GM21619 (cell line): ENCODE measurements at regions not wholly inside any gene's neighbourhood (a gene's known extent, or its start where the extent isn't known, plus 50 kb on each side); places are given as distances from the start of the nearest gene placed in this dataset.
A peak's percentile ranks its signal among the peaks of the same experiment; 100 is the strongest.

ENCODE experiments used
- ATAC-seq: cut with Tn5 transposase; IDR thresholded peaks from one replicate; pipeline ENCODE4 v1.9.1; 2021; ENCODE audit not compliant: unreplicated experiment

DNA sequence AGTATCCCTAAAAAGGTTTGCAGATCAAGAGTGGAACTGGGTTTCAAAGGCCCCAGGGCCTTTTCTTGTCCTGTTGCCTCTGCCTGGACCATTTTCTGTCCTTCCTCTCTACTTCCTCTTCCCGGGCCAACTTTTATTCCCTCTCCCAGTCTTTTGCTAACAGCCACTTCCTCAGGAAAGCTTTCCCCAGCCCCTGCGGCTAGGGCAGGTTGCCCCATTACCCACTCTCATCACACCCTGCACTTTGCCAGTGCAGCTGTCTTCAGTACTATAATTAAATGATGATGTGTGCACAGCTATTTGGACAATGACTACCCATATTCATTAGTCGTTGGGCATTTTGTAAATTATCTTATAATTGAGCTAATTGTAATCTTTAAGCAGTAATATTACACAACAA lies 150.5 kb upstream of the THBS1 start:
- ATAC-seq = no peak

DNA sequence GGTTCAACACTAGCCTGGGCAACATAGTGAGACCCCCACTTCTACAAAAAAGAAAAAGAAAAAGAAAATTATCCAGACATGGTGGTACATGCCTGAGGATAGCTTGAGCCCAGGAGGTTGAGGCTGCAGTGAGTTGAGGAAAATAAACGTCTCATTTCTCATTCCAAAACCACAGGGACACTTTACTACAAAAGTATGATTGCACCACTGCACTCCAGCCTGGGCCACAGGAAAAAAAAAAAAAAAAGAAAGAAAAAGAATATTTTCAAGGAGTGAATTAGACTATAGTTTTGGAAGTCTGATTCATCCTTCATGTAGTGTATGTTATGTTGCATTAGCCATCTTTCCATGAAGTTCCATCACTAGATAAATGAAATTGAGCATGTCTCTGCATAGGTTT lies 149.5 kb upstream of the THBS1 start:
- no peak for ATAC-seq

DNA sequence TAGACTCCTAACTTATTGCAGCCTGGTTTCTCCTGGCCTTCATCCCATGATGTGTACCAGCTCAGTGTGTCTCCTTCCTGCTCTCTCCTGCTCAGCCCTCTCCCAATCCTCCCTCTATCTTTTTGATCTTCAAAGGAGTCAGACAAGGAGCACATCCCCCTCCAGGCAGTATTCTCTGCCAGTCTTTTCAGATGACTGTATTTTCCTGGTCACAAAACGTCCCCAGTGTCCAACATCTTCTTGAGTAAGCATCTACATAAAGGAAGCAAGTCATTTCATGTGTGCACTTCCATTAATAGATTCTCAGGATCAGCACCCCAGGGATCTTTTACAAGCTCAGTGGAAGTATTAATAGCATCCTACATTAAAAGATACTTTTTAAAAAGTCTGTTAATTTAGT lies 148.9 kb upstream of the THBS1 start:
- no peak for ATAC-seq

DNA sequence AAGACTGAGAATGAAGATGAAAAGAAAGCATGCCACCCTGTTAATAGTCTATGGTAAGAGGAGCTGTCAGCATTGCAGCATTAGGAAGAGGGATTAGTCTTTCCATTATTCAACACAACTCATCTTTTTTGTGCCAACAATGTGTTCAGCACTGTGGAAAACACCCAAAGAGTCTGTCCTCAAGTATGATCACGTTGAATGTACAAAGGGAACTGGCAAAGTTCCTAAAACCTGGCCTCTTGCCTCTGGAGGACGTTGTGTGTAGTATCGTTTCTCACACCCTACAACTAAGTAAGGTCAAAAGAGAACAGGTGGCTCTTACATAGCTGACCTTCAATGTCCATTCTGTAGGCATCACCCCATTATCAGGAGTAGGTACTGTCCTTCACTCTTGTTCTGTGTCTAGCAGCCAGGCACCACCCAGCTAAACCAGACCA lies 147.9 kb upstream of the THBS1 start:
- no peak for ATAC-seq

DNA sequence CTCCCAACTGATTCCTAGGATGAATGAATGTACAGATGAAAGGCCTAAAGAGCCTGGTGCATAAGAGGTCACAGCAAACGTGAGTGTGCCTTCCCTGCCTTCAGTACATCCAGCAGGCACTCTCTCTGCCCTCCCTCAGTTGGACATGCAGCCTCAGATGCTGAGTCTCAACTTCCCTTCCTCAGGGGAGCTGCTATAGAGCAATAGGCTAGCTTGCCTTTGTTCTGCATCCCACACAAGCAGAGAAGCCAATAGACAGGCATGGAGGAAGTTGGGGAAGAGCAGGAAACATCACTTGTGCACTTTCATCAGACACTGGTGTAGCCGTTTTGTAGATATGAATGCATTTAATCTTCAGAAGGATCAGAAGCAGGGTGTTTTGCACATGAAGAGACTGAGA lies 147.5 kb upstream of the THBS1 start:
- no peak for ATAC-seq

DNA sequence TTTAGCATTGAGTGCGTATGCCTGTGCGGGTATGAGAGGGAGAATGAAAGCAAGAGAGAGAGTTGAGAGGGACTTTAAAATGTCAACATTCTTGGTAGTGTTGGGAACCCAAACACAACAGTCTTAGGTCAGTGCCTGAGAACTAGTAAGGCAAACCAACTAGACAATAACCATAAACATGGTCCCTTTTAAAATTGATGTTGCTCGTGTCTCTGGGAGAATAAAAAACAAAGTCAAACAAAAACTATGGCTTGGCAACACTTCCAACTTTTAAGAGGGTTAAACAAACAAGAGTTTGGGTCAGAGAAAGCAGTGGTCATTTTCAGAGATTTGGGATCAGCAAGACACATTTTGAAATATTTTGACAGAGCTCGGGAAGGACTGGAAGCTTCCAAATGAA lies 146.7 kb upstream of the THBS1 start:
- ATAC-seq = no peak

DNA sequence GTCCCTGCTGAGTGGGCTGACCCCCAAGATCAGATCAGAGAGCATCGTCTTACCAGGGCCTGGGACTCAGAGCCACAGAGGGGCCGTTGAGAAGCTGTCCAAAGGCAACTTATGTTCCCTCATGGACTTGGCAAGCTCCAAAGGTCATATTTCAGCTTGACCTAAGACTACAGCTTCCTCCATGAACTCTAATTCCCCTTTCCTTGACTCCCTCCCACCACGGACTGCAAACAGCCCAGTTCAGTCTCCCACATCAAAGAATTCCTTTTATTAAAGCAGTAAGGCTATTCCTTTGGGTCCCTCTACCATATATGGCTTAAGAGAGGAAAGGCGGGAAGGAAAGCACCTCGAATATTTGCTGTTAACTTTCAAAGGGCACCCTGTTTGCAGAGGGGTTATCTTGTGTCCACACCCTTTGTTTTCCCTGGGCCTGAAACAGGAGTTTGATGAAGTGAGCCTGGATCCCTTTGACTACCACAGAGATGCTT lies 146.1 kb upstream of the THBS1 start:
- no peak for ATAC-seq

DNA sequence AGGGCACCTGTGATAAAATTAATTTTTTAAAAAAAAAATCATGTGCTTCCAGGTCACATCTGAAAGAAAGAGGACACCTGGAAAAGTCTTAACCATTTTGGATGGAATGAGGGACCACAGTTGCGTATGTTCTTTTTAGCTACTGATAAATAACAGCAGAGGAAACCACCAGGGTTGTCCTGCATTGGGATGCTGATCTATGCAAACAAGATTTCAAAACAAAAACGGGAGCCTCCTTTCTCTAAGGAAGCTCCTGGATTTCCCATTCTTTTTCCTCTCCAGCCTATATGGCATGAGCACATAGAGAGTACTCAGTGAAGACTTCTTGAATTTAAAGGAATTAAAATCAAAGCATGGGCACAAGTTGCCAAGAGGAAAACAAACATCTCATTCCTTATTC lies 145.6 kb upstream of the THBS1 start:
- ATAC-seq = no peak

DNA sequence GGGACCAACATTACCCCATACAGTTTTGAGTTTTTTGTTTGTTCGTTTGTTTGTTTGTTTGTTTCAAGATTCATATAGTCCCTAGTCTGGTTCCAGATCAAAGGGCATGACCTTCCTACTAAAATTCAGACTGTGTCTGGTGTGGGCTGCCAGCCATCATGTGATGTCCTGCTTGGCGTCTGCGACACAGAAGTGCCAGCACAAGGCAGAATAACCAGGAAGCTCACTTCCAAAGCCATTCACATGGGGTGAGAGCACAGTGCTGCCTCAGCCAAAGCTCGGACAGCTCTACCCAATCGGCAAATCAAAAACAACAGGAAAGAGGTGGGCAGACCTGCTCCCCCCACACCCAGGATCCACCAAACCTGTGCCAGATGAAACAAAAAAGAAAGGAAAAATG lies 142.6 kb upstream of the THBS1 start:
- ATAC-seq = no peak

DNA sequence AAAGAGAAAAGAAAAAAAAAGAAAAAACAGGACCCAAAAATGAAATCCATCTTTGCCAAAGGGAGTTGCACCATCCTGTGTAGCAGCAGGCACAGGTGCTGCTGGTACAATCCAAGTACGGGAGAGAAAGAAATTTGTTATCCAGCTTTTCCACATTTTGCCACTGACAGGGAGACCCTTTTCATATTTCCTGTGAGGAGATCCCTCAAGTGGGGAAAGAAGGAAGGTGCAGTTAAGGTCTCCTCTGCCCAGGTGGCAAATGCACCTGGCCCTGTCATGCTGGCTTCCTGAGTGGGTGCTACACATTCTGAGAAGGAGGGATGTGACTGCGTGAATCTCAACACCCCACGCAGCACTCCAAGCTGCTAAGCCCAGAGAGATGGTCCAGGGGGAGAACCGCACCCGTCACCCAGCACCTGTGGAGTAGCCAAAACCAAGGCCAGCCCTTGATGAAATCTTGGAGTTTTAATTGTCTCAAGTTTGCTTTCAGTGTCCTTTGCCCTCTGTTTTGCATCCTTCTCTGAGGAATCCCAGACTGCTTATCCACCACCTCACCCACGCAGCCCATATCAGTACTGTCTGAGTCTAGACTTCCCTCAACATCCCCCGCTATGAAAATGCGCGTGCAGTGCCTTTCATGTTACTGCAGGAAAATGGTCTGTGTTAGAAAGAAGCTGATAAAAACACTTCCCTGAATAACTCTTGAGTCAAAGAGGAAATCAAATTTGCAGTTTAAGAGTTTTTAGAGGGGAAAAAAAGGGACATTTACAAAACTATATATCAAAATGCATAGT lies 141.9 kb upstream of the THBS1 start:
- ATAC-seq = no peak

DNA sequence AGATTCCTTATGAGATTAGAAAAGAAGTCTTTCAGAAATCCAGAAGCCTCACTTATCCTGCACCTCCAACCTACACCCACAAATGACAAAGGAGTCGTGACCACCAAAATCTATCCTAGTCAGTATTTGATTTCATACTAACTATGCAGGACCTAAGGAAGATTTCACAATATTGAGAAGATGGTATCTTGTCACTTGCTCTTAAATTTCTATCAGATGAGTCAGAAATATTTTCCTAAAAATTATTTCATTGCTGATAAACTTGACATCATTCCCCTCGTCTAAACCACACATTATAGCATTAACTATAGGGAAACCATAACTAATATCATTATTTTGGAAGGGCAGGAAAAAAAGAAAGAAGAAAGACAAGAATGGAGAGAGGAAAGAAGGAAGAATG lies 138.0 kb upstream of the THBS1 start:
- ATAC-seq = no peak

DNA sequence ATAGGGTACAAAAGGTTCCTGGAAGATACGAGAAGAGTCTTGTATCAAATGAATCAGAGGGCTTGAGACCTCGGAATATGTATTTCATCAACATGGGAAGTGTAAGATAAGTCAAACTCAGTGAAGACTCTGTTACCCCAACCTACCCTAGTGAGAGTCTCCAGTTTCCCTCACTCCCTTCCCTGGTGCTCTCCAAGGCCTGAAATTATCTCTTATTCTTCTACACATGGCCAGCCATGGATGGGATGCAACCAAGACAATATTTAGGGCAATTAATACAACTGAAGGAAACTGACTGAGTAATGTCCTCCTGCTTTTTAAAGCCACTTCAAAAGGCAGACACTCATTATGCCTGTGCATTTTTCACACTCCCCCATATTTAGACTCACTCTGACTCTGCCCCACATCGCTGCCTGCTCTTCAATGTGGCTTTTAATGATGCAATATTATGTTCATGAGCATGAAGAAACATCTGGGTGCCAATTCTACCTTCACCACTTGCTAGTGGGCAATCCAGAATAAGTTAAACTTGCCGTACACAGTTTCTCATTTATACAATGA lies 137.1 kb upstream of the THBS1 start:
- ATAC-seq = no peak

DNA sequence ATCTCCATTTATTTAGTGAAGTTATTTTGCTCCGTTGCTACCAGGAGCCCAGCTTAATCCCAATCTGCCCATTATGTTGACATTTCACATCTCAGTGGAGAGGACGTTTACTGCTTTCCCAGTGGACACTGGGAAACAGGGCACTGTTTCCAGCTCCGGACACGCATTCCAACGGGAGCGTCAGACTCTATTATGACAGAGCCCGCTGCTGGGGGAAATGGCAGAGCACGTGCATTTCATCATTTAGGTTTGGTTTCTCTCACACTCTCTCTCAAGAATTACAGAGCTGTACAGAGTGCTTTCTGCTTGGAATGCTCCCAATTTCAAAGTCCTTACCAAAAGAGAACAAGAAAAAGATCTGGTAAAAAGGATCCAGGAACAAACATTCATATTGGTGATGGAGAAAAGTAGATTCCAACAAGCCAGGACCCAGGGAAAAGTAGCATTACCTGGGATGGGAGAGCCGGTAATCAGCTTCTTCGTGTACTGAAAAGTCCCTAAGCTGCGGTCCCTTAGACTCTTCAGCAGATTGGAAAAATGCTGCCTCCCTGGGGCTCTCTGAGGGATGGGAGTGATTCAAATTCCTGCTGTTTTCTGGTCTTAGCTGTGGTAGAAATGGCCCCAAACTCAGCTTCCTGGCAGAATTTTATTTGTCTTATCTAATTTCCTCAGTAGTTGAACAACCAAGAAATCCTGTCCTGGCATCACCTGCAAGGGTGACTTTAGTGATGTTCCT lies 136.0 kb upstream of the THBS1 start:
- ATAC-seq = no peak

DNA sequence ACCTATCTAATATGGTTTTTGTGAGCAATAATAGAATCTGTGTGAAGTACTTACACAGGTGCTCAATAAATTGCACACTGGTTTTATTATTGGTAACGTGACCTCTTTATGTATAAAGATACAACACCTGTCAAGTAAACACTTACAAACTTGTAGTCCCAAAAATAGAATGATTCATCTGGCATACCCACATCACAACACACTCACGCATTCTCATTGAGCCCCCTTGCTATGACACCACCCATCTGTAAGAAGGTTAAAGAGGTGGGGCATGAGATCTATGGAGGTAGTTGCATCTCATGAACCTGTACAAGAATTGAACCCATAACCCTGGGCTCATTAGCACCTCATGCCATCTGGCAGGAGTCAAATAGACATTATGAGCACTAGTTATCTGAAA lies 134.9 kb upstream of the THBS1 start:
- no peak for ATAC-seq

DNA sequence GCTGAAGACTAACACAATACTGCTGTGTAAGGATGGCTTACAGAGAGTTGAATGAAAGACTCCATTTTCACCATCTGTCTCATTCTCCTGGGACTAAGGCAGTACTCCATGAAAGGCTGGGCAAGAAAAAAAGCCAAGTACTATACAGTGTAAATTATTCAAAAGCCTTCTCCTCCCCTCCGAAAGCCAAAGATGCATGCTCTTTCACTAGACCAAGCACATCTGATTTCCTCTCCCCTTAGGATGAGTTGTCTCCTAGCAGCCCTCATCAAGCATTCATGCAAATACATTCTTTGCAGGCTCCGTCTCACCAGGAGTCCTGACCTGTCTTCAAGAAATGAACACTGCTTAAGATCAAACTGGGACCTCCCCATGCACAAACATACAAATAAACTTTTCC lies 133.5 kb upstream of the THBS1 start:
- ATAC-seq = no peak

DNA sequence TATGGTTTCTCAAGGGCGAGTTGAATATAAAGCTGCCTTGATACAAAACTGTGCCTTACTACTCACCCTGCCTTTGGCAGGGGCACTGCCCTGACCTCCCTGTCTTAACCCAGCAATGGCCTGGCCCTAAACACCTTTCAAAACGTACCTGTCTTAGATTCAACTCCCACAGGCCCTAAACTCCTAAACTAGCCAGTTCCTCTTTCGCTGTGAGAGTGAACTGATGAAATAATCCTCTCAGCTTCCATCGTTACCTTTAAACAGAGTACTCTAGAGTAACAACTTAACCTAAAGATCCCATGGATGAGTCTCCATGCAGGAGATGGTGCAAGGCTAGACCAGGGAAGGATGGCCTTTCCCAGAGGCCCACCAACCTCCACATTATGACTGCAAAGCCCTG lies 133.0 kb upstream of the THBS1 start:
- no peak for ATAC-seq

DNA sequence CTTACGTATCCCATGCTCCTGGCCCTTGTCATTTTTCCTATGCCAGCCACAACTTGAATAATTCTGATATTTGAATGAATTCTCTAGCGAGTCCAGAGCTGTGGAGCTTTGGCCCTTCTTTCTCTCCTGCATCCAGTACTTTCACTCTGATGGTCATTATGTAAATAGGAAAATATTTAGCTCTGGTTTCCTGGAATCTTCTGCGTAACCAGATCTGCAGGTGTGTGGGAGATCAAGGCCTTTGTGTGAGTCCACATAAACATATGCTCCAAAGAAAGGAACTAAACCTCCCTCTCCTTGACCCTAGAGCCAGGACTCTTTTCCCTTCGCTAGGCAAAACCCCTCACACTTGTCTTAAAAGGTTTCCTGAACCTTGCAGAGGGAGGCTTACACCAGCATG lies 132.5 kb upstream of the THBS1 start:
- no peak for ATAC-seq

DNA sequence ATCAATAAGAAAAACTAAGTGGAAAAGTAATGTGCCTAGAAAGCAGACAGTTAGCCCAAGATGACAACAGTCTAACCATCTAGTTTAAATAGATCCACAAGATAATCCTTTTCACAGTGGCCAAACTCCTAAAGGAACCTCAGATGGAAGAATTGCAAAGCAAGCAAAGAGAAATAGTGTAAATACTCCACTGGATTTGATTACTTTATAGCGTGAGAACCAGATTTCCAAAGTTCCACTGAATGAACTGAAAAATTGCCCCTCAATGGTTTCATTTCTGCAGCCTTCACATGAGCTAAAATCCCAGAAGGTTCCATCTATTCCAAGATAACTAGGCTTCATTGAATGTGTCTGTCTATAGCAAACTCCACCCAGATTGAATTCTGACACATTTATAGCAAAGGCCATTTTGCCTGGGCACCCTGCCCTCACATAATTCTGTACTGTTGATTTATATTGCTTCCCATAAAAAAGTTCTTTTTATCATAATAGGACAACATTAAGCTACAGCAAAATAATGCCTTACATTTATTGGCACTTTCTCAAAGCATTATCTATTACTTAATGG lies 129.7 kb upstream of the THBS1 start:
- no peak for ATAC-seq

DNA sequence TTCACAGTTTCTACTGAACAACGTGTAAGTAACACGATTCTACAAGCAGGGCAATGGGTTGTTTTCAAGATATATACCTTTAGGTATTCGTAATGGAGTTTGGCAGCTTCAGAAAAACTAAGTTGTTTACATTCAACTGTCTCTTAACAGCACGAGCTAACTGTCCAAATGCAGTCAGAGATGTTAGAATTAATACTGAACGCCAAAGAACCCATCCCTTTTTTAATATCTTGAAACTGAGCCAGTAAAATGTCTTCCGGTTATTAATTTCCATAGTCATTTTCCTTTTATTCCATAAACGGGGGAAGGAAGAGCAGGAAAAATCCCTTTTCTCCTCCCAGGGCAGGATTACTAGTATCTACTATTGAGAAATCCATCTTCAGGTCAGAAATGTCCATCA lies 129.0 kb upstream of the THBS1 start:
- no peak for ATAC-seq

DNA sequence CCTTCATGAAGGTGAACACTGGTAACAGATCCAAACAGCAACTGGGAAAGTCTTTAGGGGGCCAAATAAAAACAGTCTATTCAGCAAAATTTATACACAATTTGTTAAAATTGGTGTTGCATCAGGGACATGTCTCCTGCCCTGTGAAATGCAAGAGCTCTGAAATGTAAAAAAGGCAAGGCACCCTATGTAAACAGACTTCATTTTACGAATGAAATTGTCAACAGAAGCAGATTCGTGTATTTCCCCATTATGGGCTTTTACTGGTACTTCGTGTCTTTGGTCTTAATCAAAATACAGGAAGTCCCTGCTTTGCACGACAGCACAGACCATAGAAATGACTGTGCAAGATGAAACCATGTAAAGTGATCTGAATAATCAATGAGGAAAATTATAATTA lies 127.3 kb upstream of the THBS1 start:
- peak; percentile 77 for ATAC-seq

DNA sequence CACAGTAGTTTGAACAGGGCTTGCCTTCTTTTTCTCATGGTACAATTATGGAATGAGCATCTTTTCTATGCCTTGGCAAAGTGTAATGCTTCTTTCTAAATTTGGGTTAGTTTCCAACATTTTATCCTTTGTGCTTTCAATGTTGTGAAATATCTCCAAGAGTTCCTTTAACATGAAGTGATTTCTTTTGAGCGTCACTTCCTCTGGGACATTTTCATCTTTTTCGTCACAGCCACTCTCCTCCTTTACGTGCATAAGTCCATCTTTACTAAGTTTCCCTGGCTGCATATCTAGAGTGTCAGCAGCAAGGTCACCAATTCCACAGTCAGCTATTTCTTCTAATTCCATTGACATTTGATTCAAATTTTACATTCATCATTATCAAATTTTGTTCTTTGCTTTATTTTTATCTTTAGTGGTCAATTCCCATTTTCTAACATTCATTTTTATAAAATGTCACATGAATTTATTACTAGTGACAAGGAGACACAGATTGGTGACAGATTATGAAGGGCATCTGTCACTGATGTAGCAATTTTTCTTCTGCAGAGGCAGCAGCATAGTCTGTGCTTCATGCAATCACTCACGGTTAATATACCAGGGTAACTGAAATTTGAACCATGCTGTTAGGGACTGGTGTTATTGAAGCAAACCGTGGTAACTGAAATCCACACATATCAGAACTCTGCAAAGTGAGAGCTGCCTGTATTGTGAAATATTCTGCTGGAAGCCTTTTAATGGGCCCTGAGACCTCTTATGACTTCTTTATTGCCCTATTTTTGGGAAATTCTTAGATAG lies 126.5 kb upstream of the THBS1 start:
- ATAC-seq = no peak
